ENCODE measurements at regions not wholly inside any gene's neighbourhood (a gene's known extent, or its start where the extent isn't known, plus 50 kb on each side); places are given as distances from the start of the nearest gene placed in this dataset.

DNA sequence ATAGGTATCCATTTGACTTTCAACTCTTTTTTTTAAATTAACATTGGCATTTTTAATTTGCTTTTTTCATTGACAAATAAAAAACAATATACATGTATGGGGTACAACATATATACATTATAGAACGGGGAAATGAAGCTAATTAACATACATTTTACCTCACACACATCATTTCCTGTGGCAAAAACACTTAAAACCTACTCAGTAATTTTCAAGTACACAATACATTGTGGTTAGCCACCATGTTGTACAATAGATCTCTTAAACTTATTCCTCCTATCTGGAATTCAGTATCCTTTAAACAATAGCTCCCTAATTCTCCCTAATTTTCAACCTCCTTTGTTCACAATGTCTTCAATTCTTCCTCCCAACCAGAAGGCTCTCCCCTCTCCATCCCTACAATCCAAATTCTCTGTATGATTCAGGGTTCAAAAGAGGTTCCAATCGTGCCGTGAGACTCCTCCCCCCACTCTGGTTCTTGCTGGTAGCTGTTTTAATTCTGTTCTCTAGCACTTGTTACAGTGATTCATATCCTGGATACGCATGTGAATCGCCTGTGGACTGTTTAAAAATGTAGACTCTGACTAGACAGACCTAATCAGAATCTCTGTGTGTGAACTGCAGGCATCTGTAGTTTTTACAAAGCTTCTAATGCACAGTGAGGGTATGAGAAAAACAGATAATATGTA is 87.6 kb upstream of the DUSP10 start:
- in situ Hi-C loops (cut with HindIII; ENCODE audit: low pct_ligation_motif_present, low sequenced_read_pairs): no loop called here
- peak overlapping the region; percentile 95 for H3K27ac ChIP-seq
- DNase-seq: peak; percentile 99
- H3K36me3 ChIP-seq (replicated peaks): no peaks in the 10 kb centered on the region
- H3K27me3 ChIP-seq (replicated peaks): no peaks in the 10 kb centered on the region
- H3K4me3 ChIP-seq (ENCODE audit: low read depth, low read length): no peak overlapping the region
- TF ChIP-seq, protein P1, sequence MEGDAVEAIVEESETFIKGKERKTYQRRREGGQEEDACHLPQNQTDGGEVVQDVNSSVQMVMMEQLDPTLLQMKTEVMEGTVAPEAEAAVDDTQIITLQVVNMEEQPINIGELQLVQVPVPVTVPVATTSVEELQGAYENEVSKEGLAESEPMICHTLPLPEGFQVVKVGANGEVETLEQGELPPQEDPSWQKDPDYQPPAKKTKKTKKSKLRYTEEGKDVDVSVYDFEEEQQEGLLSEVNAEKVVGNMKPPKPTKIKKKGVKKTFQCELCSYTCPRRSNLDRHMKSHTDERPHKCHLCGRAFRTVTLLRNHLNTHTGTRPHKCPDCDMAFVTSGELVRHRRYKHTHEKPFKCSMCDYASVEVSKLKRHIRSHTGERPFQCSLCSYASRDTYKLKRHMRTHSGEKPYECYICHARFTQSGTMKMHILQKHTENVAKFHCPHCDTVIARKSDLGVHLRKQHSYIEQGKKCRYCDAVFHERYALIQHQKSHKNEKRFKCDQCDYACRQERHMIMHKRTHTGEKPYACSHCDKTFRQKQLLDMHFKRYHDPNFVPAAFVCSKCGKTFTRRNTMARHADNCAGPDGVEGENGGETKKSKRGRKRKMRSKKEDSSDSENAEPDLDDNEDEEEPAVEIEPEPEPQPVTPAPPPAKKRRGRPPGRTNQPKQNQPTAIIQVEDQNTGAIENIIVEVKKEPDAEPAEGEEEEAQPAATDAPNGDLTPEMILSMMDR (IDR thresholded peaks at IDR 0.05; ENCODE audit: low read depth, low read length, missing control alignments): no peak

DNA sequence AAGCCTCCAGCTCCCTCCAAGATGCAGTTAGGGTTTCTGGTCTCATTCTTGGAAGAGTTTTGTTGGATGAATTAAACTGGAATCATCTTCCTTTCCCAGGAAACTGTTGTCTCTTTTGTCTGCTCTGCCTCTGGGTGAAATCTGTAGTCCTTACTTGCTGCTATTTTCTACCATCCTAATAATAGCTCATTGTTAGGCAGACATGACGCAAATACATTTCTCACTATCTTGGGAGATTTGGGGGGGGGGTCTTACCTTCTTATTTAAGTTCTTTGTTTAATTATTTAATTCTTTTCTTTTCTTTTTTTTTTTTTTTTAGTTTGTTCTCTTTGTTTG is 85.4 kb upstream of the DUSP10 start:
- TF ChIP-seq, protein P1 (IDR thresholded peaks at IDR 0.05; ENCODE audit: low read depth, low read length, missing control alignments): no peak
- in situ Hi-C loops (cut with HindIII; ENCODE audit: low pct_ligation_motif_present, low sequenced_read_pairs): no loop called here
- Histone ChIP-seq H3K4me3 (ENCODE audit: low read depth, low read length) (no peak overlapping the region), H3K36me3 (replicated peaks) (no peaks in the 10 kb centered on the region), H3K27me3 (replicated peaks) (no peaks in the 10 kb centered on the region), H3K27ac (peak overlapping the region; percentile 49)
- DNase-seq: no peak

DNA sequence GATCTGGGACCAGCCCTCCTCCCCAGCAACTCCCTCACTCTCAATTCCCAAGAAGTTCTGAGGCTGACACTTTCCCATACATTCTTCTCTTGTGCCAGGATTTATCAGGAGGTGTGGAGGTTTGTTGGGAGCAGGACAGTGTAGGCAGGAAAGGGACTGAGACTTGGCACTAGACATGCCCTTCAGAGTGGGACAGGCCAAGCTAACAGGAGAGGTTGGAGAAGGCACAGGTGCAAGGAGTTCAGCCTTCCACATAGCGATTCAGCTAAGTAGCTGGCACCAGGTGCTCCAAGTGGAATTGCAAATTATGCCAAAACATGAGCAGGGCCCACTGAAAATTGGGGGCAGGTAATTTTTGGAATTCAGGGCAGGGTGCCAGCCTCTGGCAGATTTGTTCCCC is 83.0 kb upstream of the DUSP10 start:
- H3K27ac ChIP-seq: no peak overlapping the region
- TF ChIP-seq, protein P1 (IDR thresholded peaks at IDR 0.05; ENCODE audit: low read depth, low read length, missing control alignments): no peak
- in situ Hi-C loops (cut with HindIII; ENCODE audit: low pct_ligation_motif_present, low sequenced_read_pairs): no loop called here
- no peaks in the 10 kb centered on the region for H3K36me3 ChIP-seq (replicated peaks)
- DNase-seq: no peak
- no peaks in the 10 kb centered on the region for H3K27me3 ChIP-seq (replicated peaks)
- H3K4me3 ChIP-seq (ENCODE audit: low read depth, low read length): no peak overlapping the region

DNA sequence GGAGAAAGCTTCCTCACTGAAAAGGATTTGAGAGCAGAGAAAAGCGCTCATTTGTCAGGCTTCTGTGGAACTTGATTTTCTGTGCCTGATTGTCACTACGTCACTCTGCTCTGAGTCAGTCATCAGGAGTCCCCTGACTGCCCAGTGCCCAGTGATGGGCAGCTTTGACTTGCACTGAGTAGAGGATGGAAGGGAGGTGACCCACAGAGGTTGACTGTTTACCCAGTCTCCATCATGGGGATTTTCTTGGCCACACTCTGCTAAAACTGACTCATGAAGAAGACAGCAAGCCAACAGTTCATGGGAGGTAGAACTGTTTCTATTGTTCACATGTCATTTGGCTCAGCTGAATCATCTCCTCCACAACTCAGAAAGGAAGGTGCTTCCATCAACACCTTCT is 82.1 kb upstream of the DUSP10 start:
- in situ Hi-C loops (cut with HindIII; ENCODE audit: low pct_ligation_motif_present, low sequenced_read_pairs): no loop called here
- Histone ChIP-seq H3K27me3 (replicated peaks) (no peaks in the 10 kb centered on the region), H3K36me3 (replicated peaks) (no peaks in the 10 kb centered on the region), H3K27ac (no peak overlapping the region), H3K4me3 (ENCODE audit: low read depth, low read length) (no peak overlapping the region)
- TF ChIP-seq, protein P1 (IDR thresholded peaks at IDR 0.05; ENCODE audit: low read depth, low read length, missing control alignments): no peak
- peak; percentile 67 for DNase-seq

DNA sequence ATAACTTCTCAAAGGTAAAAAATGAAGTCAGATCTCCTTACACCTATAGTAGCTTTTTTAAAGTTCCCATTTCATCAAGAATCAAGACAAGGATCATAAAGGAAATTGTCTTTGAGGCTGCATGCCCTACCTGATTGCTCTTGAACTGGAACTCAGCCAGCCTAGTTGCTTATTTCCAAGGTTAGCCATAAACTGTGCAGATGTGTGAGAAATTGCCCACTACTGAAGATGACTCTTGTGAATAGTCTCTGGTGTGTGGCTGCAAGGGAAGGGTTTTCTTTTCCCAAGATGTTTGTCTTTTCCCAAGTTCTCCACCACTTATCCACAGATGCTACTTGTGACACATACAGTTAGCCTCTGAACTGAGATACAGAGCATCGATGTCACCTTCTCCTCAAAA is 81.7 kb upstream of the DUSP10 start:
- no peaks in the 10 kb centered on the region for H3K27me3 ChIP-seq (replicated peaks)
- in situ Hi-C loops (cut with HindIII; ENCODE audit: low pct_ligation_motif_present, low sequenced_read_pairs): no loop called here
- H3K36me3 ChIP-seq (replicated peaks): no peaks in the 10 kb centered on the region
- TF ChIP-seq, protein P1 (IDR thresholded peaks at IDR 0.05; ENCODE audit: low read depth, low read length, missing control alignments): no peak
- DNase-seq: no peak
- no peak overlapping the region for H3K4me3 ChIP-seq (ENCODE audit: low read depth, low read length)
- H3K27ac ChIP-seq: no peak overlapping the region

DNA sequence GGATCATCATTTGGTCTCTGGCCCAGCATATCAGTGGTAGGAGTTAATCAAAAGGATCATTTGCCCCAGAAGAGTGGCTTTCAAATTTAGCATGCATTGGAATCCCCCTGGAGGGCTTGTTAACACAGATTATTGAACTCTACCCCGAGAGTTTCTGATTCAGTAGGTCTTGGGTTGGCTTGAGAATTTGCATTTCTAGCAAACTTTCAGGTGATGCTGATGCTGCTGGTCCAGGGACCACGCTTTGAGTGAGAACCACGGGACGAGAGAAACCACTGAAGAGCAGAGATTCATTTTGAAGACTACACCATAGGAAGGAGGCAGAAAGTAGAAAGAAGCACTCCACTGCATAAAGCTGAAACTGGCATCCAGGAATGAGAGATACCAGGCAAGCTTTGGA is 81.3 kb upstream of the DUSP10 start:
- DNase-seq: no peak
- TF ChIP-seq, protein P1 (IDR thresholded peaks at IDR 0.05; ENCODE audit: low read depth, low read length, missing control alignments): no peak
- Histone ChIP-seq H3K4me3 (ENCODE audit: low read depth, low read length) (no peak overlapping the region), H3K27me3 (replicated peaks) (no peaks in the 10 kb centered on the region), H3K27ac (no peak overlapping the region), H3K36me3 (replicated peaks) (no peaks in the 10 kb centered on the region)
- in situ Hi-C loops (cut with HindIII; ENCODE audit: low pct_ligation_motif_present, low sequenced_read_pairs): no loop called here

Data from brain microvascular endothelial cell (primary cell).